ENCODE measurements at regions not wholly inside any gene's neighbourhood (a gene's known extent, or its start where the extent isn't known, plus 50 kb on each side); places are given as distances from the start of the nearest gene placed in this dataset.

- 85% methylated on average over 9 of the region's 9 CpGs for WGBS (ENCODE audit: insufficient coverage)
- Histone ChIP-seq H3K4me3 (ENCODE audit: low read length) (no peak overlapping the region), H3K9me3 (ENCODE audit: control insufficient read depth, insufficient read depth, low read length) (no peaks in the 10 kb centered on the region), H3K27me3 (ENCODE audit: control insufficient read depth, insufficient read depth, low read length) (no peaks in the 10 kb centered on the region), H3K27ac (ENCODE audit: low read length) (no peak overlapping the region), H3K36me3 (ENCODE audit: control insufficient read depth, insufficient read depth, low read length) (no peaks in the 10 kb centered on the region), H3K4me1 (ENCODE audit: control insufficient read depth, insufficient read depth, low read length) (no peaks in the 10 kb centered on the region)
- no peak overlapping the region for H3K4me3 Mint-ChIP-seq
- no peak for DNase-seq
- peaks cover 13% of the 10 kb centered on the region for H3K36me3 Mint-ChIP-seq
- no peaks in the 10 kb centered on the region for H3K27me3 Mint-ChIP-seq (ENCODE audit: low read depth in 2 of 2)
- no peak overlapping the region for H3K27ac Mint-ChIP-seq
- no peaks in the 10 kb centered on the region for H3K4me1 Mint-ChIP-seq
- peaks cover 10 to 11% of the 10 kb centered on the region in 2 donors for H3K9me3 Mint-ChIP-seq
- intact Hi-C loops (cut with micrococcal nuclease) = no loop called here
- no peak for ATAC-seq
- TF ChIP-seq, protein P1, sequence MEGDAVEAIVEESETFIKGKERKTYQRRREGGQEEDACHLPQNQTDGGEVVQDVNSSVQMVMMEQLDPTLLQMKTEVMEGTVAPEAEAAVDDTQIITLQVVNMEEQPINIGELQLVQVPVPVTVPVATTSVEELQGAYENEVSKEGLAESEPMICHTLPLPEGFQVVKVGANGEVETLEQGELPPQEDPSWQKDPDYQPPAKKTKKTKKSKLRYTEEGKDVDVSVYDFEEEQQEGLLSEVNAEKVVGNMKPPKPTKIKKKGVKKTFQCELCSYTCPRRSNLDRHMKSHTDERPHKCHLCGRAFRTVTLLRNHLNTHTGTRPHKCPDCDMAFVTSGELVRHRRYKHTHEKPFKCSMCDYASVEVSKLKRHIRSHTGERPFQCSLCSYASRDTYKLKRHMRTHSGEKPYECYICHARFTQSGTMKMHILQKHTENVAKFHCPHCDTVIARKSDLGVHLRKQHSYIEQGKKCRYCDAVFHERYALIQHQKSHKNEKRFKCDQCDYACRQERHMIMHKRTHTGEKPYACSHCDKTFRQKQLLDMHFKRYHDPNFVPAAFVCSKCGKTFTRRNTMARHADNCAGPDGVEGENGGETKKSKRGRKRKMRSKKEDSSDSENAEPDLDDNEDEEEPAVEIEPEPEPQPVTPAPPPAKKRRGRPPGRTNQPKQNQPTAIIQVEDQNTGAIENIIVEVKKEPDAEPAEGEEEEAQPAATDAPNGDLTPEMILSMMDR (IDR thresholded peaks at IDR 0.05) = no peak
Measured at GRCh38 chr2:104078431-104079157, 775.3 kb upstream of the POU3F3 start.

- Histone ChIP-seq H3K4me3 (ENCODE audit: low read length) (no peak overlapping the region), H3K36me3 (ENCODE audit: control insufficient read depth, insufficient read depth, low read length) (no peaks in the 10 kb centered on the region), H3K27ac (ENCODE audit: low read length) (no peak overlapping the region), H3K4me1 (ENCODE audit: control insufficient read depth, insufficient read depth, low read length) (no peaks in the 10 kb centered on the region), H3K27me3 (ENCODE audit: control insufficient read depth, insufficient read depth, low read length) (no peaks in the 10 kb centered on the region), H3K9me3 (ENCODE audit: control insufficient read depth, insufficient read depth, low read length) (peaks cover 5% of the 10 kb centered on the region)
- TF ChIP-seq, protein P1 (IDR thresholded peaks at IDR 0.05) = no peak
- WGBS (ENCODE audit: insufficient coverage) = 87% methylated on average over 5 of the region's 5 CpGs
- Mint-ChIP-seq H3K4me1 (no peaks in the 10 kb centered on the region), H3K9me3 (peaks cover 7 to 11% of the 10 kb centered on the region in 2 donors), H3K27ac (no peak overlapping the region), H3K27me3 (ENCODE audit: low read depth in 2 of 2) (no peaks in the 10 kb centered on the region), H3K4me3 (no peak overlapping the region), H3K36me3 (peaks cover 7% of the 10 kb centered on the region)
- intact Hi-C loops (cut with micrococcal nuclease) = no loop called here
- DNase-seq (no peak), ATAC-seq (no peak)
Measured at GRCh38 chr2:104088745-104089144, 765.2 kb upstream of the POU3F3 start.

DNA sequence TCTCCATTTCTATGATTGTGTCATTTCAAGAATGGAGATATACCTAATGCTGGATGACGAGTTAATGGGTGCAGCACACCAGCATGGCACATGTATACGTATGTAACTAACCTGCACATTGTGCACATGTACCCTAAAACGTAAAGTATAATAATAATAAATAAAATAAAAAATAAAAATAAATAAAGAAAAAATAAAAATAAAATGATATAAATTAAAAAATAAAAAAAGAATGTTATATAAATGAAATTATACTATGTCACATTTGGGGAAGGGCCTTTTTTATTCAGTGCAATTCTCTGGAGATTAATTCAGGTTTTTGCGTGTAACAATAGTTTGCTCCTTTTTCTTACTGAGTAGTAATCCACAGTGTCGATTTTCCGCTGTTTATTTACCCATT is 763.5 kb upstream of the POU3F3 start:
- no peak for ATAC-seq
- H3K36me3 ChIP-seq (ENCODE audit: control insufficient read depth, insufficient read depth, low read length) = no peaks in the 10 kb centered on the region
- TF ChIP-seq, protein P1 (IDR thresholded peaks at IDR 0.05) = no peak
- no peaks in the 10 kb centered on the region for H3K4me1 Mint-ChIP-seq
- no peak for DNase-seq
- no peaks in the 10 kb centered on the region for H3K27me3 Mint-ChIP-seq (ENCODE audit: low read depth in 2 of 2)
- H3K4me3 Mint-ChIP-seq = no peak overlapping the region
- H3K27ac ChIP-seq (ENCODE audit: low read length) = no peak overlapping the region
- H3K27ac Mint-ChIP-seq = no peak overlapping the region
- peaks cover 11 to 12% of the 10 kb centered on the region in 2 donors for H3K9me3 Mint-ChIP-seq
- H3K4me1 ChIP-seq (ENCODE audit: control insufficient read depth, insufficient read depth, low read length) = no peaks in the 10 kb centered on the region
- intact Hi-C loops (cut with micrococcal nuclease) = no loop called here
- H3K4me3 ChIP-seq (ENCODE audit: low read length) = no peak overlapping the region
- 100% methylated on average over 2 of the region's 6 CpGs for WGBS (ENCODE audit: insufficient coverage)
- no peaks in the 10 kb centered on the region for H3K27me3 ChIP-seq (ENCODE audit: control insufficient read depth, insufficient read depth, low read length)
- H3K36me3 Mint-ChIP-seq = no peaks in the 10 kb centered on the region
- peaks cover 2% of the 10 kb centered on the region for H3K9me3 ChIP-seq (ENCODE audit: control insufficient read depth, insufficient read depth, low read length)

DNA sequence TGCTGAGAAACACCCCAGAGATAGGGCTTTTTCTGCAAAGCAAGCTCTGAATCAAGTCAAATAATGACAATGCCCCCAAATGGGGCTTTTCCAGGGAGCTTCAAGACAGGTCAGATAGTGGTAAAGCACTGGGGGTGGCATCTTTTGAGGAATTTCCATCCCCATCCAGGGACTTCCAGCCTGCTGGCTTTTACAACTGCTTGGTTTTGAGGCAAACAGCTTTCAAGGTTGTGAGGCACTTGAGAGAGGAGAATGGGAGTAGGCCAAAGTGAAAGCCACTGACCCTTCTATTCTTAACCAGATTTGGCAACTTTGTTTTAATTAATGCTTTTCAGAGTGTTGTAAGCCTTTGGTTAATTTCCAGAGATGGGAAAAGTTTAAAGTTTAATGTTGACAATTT is 762.0 kb upstream of the POU3F3 start:
- no peak overlapping the region for H3K4me3 Mint-ChIP-seq
- Histone ChIP-seq H3K36me3 (ENCODE audit: control insufficient read depth, insufficient read depth, low read length) (no peaks in the 10 kb centered on the region), H3K27ac (ENCODE audit: low read length) (no peak overlapping the region), H3K4me3 (ENCODE audit: low read length) (no peak overlapping the region), H3K9me3 (ENCODE audit: control insufficient read depth, insufficient read depth, low read length) (peaks cover 6% of the 10 kb centered on the region), H3K27me3 (ENCODE audit: control insufficient read depth, insufficient read depth, low read length) (no peaks in the 10 kb centered on the region), H3K4me1 (ENCODE audit: control insufficient read depth, insufficient read depth, low read length) (no peaks in the 10 kb centered on the region)
- H3K36me3 Mint-ChIP-seq = no peaks in the 10 kb centered on the region
- H3K4me1 Mint-ChIP-seq = no peaks in the 10 kb centered on the region
- DNase-seq (no peak), ATAC-seq (no peak)
- TF ChIP-seq, protein P1 (IDR thresholded peaks at IDR 0.05) = no peak
- no peak overlapping the region for H3K27ac Mint-ChIP-seq
- no peaks in the 10 kb centered on the region for H3K27me3 Mint-ChIP-seq (ENCODE audit: low read depth in 2 of 2)
- intact Hi-C loops (cut with micrococcal nuclease) = no loop called here
- peaks cover 11 to 12% of the 10 kb centered on the region in 2 donors for H3K9me3 Mint-ChIP-seq

Measured in natural killer cell (primary cell).